Astrocyte (in vitro differentiated cells and primary cell): ENCODE measurements at regions not wholly inside any gene's neighbourhood (a gene's known extent, or its start where the extent isn't known, plus 50 kb on each side); places are given as distances from the start of the nearest gene placed in this dataset.

ENCODE experiments used
- CTCF ChIP-seq: IDR thresholded peaks from 2 replicates; pipeline ENCODE4 v1.5.1; 2011; ENCODE audit warnings: low read depth, mild to moderate bottlenecking, inconsistent platforms, low read length, moderate library complexity; ENCODE audit not compliant: insufficient read depth
- EZH2 ChIP-seq: IDR thresholded peaks from 2 replicates; pipeline ENCODE4 v1.6.1; 2012; ENCODE audit warnings: mild to moderate bottlenecking, low read length, inconsistent platforms; ENCODE audit not compliant: insufficient read depth

GRCh38 chr20:29298271-29298590 lies 1959.2 kb upstream of the DEFB115 start:
- TF ChIP-seq CTCF (no peak), EZH2 (no peak)
